ENCODE measurements at regions not wholly inside any gene's neighbourhood (a gene's known extent, or its start where the extent isn't known, plus 50 kb on each side); places are given as distances from the start of the nearest gene placed in this dataset.
A peak's percentile ranks its signal among the peaks of the same experiment; 100 is the strongest.

DNA sequence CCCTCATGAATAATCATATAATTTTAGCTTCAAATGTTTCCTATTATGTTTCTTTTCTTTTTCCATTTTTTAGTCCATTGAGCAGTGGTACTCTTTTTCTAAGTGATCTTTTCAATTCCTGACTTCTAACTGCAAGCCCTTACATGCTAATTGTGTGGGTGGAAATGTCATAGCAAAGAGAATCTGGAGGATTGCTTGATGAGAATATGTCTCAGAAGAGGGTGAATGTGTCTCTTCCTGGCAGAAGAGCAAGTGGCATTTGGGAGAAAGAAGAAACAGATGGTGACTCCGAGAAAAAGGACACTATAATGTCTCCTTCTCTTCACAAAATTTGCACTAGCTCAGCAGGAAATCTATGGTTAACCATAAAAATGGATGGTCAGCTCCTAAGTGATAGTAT lies 2320.0 kb downstream of the PCDH9 start:
- H3K4me3 ChIP-seq (ENCODE audit: low read length), result no peak overlapping the region
- peak; percentile 71 for DNase-seq (ENCODE audit: low read depth)
- TF ChIP-seq, protein P1, sequence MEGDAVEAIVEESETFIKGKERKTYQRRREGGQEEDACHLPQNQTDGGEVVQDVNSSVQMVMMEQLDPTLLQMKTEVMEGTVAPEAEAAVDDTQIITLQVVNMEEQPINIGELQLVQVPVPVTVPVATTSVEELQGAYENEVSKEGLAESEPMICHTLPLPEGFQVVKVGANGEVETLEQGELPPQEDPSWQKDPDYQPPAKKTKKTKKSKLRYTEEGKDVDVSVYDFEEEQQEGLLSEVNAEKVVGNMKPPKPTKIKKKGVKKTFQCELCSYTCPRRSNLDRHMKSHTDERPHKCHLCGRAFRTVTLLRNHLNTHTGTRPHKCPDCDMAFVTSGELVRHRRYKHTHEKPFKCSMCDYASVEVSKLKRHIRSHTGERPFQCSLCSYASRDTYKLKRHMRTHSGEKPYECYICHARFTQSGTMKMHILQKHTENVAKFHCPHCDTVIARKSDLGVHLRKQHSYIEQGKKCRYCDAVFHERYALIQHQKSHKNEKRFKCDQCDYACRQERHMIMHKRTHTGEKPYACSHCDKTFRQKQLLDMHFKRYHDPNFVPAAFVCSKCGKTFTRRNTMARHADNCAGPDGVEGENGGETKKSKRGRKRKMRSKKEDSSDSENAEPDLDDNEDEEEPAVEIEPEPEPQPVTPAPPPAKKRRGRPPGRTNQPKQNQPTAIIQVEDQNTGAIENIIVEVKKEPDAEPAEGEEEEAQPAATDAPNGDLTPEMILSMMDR (IDR thresholded peaks at IDR 0.05; ENCODE audit: insufficient read depth, low read depth, low read length, missing control alignments), result no peak

DNA sequence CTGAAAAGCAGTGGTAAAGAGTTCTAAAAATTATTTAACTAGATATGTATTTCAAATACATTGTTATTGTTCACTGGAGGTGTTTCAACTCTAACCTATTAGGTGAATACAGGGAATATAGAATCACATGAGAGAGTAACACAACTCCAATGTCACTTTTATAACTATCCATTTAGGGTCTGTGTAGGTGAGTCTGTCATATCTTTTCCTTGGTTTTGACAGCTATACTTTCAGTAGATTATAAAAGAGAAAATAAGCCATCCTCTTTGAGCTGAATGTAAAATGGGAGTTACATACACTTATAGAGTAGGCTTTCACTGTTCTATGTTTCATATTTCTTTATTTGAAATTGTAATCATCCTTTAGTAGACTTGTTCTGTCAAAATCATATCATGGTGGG lies 2321.0 kb downstream of the PCDH9 start:
- no peak overlapping the region for H3K4me3 ChIP-seq (ENCODE audit: low read length)
- DNase-seq (ENCODE audit: low read depth), result no peak
- TF ChIP-seq, protein P1 (IDR thresholded peaks at IDR 0.05; ENCODE audit: insufficient read depth, low read depth, low read length, missing control alignments), result no peak

DNA sequence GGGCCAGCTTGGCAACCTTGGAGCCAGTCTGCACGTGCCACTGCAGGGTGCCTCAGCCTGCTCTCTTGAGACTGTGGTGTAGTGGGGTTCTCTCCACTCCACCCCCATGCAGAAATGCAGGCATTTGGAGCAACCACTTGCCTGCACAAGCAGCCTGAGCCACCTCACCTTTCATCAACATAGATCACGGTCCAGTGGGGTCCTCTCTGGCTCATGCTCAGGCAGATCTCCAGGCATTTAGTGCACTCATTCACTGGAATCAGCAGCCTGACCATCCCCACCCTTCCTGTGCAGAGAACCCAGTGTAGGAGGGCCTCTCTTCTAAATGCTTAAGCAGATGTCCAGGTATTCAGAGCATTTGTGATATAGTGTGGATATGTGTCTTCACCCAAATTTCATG lies 2330.1 kb downstream of the PCDH9 start:
- DNase-seq (ENCODE audit: low read depth), result no peak
- H3K4me3 ChIP-seq (ENCODE audit: low read length), result no peak overlapping the region
- TF ChIP-seq, protein P1 (IDR thresholded peaks at IDR 0.05; ENCODE audit: insufficient read depth, low read depth, low read length, missing control alignments), result no peak

DNA sequence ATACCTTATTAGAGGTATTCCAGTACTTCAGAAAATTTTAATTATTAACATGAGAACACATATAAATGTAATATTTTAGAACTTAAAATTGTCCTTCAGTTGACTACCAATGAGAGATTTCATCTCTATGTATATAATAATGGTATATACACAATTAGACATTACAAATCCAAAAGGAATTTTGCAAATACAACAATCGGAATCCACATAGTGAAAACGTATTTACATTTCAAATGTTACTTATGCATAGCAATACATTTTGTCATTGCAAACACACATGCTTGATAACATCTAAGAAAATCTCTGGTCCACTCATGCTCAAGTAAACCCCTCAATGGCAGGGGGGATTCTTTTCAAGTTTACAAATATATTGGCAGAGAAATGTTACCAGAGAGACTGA lies 2345.2 kb downstream of the PCDH9 start:
- H3K4me3 ChIP-seq (ENCODE audit: low read length), result no peak overlapping the region
- TF ChIP-seq, protein P1 (IDR thresholded peaks at IDR 0.05; ENCODE audit: insufficient read depth, low read depth, low read length, missing control alignments), result no peak
- DNase-seq (ENCODE audit: low read depth), result no peak

DNA sequence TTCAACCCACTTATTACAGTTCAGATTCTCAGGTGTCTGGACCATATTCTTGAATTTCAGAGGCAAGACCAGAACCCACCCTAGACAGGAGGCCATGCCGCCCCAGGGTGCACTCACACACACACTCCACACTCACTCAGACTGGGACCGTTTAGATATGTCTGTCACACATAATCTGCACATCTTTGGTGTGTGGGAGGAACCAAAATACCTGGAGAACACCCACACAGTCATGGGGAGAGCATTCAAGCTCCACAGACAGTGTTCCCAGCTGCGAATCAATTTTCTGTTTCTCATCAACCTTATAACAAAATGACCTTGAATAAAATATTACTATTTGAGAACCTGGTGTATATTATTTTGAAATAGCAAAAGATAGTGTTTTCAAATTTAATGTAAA lies 2353.0 kb downstream of the PCDH9 start:
- DNase-seq (ENCODE audit: low read depth), result no peak
- TF ChIP-seq, protein P1 (IDR thresholded peaks at IDR 0.05; ENCODE audit: insufficient read depth, low read depth, low read length, missing control alignments), result no peak
- no peak overlapping the region for H3K4me3 ChIP-seq (ENCODE audit: low read length)

DNA sequence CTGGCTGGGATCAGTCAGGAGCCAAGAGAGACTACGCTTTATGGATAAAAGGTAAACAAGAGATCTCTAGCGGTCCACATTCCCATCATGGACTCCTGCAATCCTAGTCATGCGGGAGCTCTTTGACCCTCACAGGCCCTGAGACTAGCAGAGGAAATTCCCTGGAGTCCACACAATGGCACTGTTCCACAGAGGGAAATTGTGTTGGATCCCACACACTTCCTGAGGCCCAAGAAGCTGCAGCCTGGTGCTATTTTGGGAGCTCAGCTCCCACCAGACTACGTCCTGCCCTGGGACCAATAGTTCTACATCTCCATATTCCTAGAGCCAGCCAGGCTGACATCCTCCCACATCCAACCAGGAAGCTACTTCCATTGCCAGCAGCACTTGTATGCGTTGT lies 2358.4 kb downstream of the PCDH9 start:
- TF ChIP-seq, protein P1 (IDR thresholded peaks at IDR 0.05; ENCODE audit: insufficient read depth, low read depth, low read length, missing control alignments), result no peak
- H3K4me3 ChIP-seq (ENCODE audit: low read length), result no peak overlapping the region
- DNase-seq (ENCODE audit: low read depth), result no peak

DNA sequence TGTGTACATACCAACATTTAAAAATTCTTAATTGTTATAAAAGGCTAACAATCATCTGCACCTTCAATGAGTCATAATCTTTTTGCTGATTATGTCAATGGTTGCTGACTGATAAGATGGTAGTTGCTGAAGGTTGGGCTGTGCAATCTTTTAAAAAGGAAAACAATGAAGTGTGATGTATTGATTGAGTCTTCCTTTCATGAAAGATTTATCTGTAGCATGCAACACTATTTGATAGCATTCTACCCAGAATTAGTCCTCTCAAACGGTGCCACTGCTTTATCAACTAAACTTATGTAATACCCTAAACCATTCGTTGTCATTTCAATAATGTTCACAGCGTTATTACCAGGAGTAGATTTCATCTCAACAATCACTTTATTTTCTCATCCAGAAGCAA lies 2360.6 kb downstream of the PCDH9 start:
- TF ChIP-seq, protein P1 (IDR thresholded peaks at IDR 0.05; ENCODE audit: insufficient read depth, low read depth, low read length, missing control alignments), result no peak
- DNase-seq (ENCODE audit: low read depth), result peak; percentile 1
- H3K4me3 ChIP-seq (ENCODE audit: low read length), result no peak overlapping the region

All from epithelial cell of esophagus (primary cell).